ENCODE measurements at regions not wholly inside any gene's neighbourhood (a gene's known extent, or its start where the extent isn't known, plus 50 kb on each side); places are given as distances from the start of the nearest gene placed in this dataset.

GRCh38 chr2:204367466-204367865 lies 177.8 kb upstream of the PARD3B start:
- no peak overlapping the region for H3K4me2 ChIP-seq (ENCODE audit: low read length)
- no peak for TF ChIP-seq CTCF (IDR thresholded peaks at IDR 0.05; ENCODE audit: low read length)
- TF ChIP-seq EZH2 (IDR thresholded peaks at IDR 0.05; ENCODE audit: borderline replicate concordance, low read length): no peak
- no peak overlapping the region for H3K27ac ChIP-seq (ENCODE audit: low read depth, low read length, poor library complexity, severe bottlenecking)
- H3K36me3 ChIP-seq (ENCODE audit: insufficient read depth, low read length): no peaks in the 10 kb centered on the region
- no peaks in the 10 kb centered on the region for H3K4me1 ChIP-seq (ENCODE audit: insufficient read depth, low read length, severe bottlenecking)
- H3K4me3 ChIP-seq (ENCODE audit: low read depth, low read length, poor library complexity, severe bottlenecking): no peak overlapping the region
- no peak overlapping the region for H2AFZ ChIP-seq (ENCODE audit: low read length)
- H3K27me3 ChIP-seq (ENCODE audit: insufficient read depth, low read length): no peaks in the 10 kb centered on the region
- no peaks in the 10 kb centered on the region for H3K9me2 ChIP-seq (ENCODE audit: low read depth, low read length)
- no peaks in the 10 kb centered on the region for H3F3A ChIP-seq (ENCODE audit: insufficient read depth, low read length)
- no peaks in the 10 kb centered on the region for H4K20me1 ChIP-seq (ENCODE audit: insufficient read depth, low read length)
- H3K9ac ChIP-seq (ENCODE audit: low read length): no peak overlapping the region
- H3K79me2 ChIP-seq (ENCODE audit: insufficient read depth, low read length): no peaks in the 10 kb centered on the region
- H3K9me3 ChIP-seq (ENCODE audit: low read length): no peaks in the 10 kb centered on the region

- no peak overlapping the region for H3K9ac ChIP-seq (ENCODE audit: low read length)
- no peaks in the 10 kb centered on the region for H3K4me1 ChIP-seq (ENCODE audit: insufficient read depth, low read length, severe bottlenecking)
- no peak overlapping the region for H3K27ac ChIP-seq (ENCODE audit: low read depth, low read length, poor library complexity, severe bottlenecking)
- no peaks in the 10 kb centered on the region for H3K79me2 ChIP-seq (ENCODE audit: insufficient read depth, low read length)
- no peaks in the 10 kb centered on the region for H3K27me3 ChIP-seq (ENCODE audit: insufficient read depth, low read length)
- no peaks in the 10 kb centered on the region for H3K9me3 ChIP-seq (ENCODE audit: low read length)
- no peaks in the 10 kb centered on the region for H3F3A ChIP-seq (ENCODE audit: insufficient read depth, low read length)
- H3K36me3 ChIP-seq (ENCODE audit: insufficient read depth, low read length): no peaks in the 10 kb centered on the region
- no peak overlapping the region for H3K4me3 ChIP-seq (ENCODE audit: low read depth, low read length, poor library complexity, severe bottlenecking)
- TF ChIP-seq EZH2 (IDR thresholded peaks at IDR 0.05; ENCODE audit: borderline replicate concordance, low read length): no peak
- no peak for TF ChIP-seq CTCF (IDR thresholded peaks at IDR 0.05; ENCODE audit: low read length)
- H4K20me1 ChIP-seq (ENCODE audit: insufficient read depth, low read length): no peaks in the 10 kb centered on the region
- H2AFZ ChIP-seq (ENCODE audit: low read length): no peak overlapping the region
- H3K9me2 ChIP-seq (ENCODE audit: low read depth, low read length): no peaks in the 10 kb centered on the region
- H3K4me2 ChIP-seq (ENCODE audit: low read length): no peak overlapping the region
These were observed 175.0 kb upstream of the PARD3B start for GRCh38 chr2:204370172-204370718.

GRCh38 chr2:204373942-204374341 lies 171.3 kb upstream of the PARD3B start:
- Histone ChIP-seq H3K4me3 (ENCODE audit: low read depth, low read length, poor library complexity, severe bottlenecking) (no peak overlapping the region), H3K9ac (ENCODE audit: low read length) (no peak overlapping the region), H3K36me3 (ENCODE audit: insufficient read depth, low read length) (no peaks in the 10 kb centered on the region), H3K4me2 (ENCODE audit: low read length) (no peak overlapping the region), H3F3A (ENCODE audit: insufficient read depth, low read length) (no peaks in the 10 kb centered on the region), H3K27me3 (ENCODE audit: insufficient read depth, low read length) (no peaks in the 10 kb centered on the region), H3K9me3 (ENCODE audit: low read length) (no peaks in the 10 kb centered on the region), H3K4me1 (ENCODE audit: insufficient read depth, low read length, severe bottlenecking) (no peaks in the 10 kb centered on the region), H4K20me1 (ENCODE audit: insufficient read depth, low read length) (no peaks in the 10 kb centered on the region), H3K27ac (ENCODE audit: low read depth, low read length, poor library complexity, severe bottlenecking) (no peak overlapping the region), H3K79me2 (ENCODE audit: insufficient read depth, low read length) (no peaks in the 10 kb centered on the region), H3K9me2 (ENCODE audit: low read depth, low read length) (no peaks in the 10 kb centered on the region), H2AFZ (ENCODE audit: low read length) (no peak overlapping the region)
- TF ChIP-seq EZH2 (IDR thresholded peaks at IDR 0.05; ENCODE audit: borderline replicate concordance, low read length) (no peak), CTCF (IDR thresholded peaks at IDR 0.05; ENCODE audit: low read length) (no peak)
